ENCODE measurements at regions not wholly inside any gene's neighbourhood (a gene's known extent, or its start where the extent isn't known, plus 50 kb on each side); places are given as distances from the start of the nearest gene placed in this dataset.
A peak's percentile ranks its signal among the peaks of the same experiment; 100 is the strongest.

DNA sequence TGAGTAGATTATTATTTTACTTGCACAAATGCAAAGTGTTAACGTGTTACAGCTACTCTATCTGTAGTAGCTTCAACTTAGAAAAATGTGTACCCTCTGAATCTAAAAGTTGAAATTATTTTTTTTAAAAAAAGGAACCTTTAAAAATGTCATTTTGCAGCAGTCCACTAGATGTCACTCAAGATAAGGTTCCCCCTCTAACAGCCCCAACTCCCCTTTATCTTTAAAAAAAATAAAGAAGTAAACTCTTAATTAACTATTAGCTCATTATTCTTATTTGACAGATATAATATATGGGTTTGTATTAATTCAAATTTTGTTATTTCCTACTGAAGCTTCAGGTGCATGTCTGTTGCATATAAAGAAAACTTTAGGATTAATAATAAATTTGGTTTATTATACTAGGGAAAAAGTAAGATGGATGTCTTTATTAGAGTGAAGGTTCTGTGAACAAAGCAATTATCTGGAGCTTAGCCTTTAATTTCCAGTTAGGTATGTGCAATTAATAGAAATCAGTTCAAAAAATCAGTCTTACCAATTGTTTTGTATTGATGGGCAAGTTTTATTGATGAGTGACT lies 288.5 kb downstream of the VGLL3 start:
- H3K4me3 ChIP-seq (ENCODE audit: low read length): no peak overlapping the region
- peak; percentile 4 for DNase-seq (ENCODE audit: low read depth)
- TF ChIP-seq, protein P1, sequence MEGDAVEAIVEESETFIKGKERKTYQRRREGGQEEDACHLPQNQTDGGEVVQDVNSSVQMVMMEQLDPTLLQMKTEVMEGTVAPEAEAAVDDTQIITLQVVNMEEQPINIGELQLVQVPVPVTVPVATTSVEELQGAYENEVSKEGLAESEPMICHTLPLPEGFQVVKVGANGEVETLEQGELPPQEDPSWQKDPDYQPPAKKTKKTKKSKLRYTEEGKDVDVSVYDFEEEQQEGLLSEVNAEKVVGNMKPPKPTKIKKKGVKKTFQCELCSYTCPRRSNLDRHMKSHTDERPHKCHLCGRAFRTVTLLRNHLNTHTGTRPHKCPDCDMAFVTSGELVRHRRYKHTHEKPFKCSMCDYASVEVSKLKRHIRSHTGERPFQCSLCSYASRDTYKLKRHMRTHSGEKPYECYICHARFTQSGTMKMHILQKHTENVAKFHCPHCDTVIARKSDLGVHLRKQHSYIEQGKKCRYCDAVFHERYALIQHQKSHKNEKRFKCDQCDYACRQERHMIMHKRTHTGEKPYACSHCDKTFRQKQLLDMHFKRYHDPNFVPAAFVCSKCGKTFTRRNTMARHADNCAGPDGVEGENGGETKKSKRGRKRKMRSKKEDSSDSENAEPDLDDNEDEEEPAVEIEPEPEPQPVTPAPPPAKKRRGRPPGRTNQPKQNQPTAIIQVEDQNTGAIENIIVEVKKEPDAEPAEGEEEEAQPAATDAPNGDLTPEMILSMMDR (IDR thresholded peaks at IDR 0.05; ENCODE audit: insufficient read depth, low read depth, low read length, missing control alignments): peak; percentile 50

DNA sequence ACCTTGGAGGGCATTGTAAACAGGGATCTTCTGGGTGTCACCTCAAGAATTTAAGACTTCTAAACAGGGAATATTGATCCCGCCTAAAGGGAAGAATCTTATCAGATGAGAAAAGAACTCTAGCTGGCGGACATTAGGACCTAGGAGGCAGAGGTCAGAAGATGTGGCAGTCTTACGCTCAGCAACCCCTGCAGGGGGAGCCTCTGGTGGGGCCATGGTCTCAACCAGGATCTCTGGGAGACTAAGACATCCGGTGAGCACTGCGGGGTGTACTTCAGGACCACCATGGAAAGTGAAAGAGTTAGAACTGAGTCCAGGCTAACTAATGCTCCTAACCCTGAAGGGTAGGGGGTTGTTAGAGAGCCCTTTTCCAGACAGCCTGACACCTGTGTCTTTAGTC lies 295.2 kb downstream of the VGLL3 start:
- TF ChIP-seq, protein P1 (IDR thresholded peaks at IDR 0.05; ENCODE audit: insufficient read depth, low read depth, low read length, missing control alignments): no peak
- no peak for DNase-seq (ENCODE audit: low read depth)
- no peak overlapping the region for H3K4me3 ChIP-seq (ENCODE audit: low read length)

DNA sequence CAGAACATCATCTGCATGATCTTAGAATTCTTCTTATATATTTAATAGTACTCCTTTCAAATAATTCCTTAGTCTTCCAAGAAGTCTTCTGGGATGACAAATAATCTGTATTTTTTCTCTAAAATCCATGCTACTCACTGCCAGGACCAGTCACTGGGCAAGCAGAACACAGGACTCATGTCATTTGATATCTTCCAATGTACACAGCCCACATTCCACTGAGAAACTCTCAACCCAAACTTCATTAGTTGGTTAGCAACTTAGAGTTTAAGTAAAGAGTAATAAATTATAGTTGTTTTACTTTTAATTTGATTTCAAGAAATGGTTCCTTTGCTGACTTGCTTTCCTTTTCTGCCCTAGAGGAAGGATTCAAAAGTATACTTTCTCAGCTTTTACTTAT lies 317.0 kb downstream of the VGLL3 start:
- no peak overlapping the region for H3K4me3 ChIP-seq (ENCODE audit: low read length)
- TF ChIP-seq, protein P1 (IDR thresholded peaks at IDR 0.05; ENCODE audit: insufficient read depth, low read depth, low read length, missing control alignments): no peak
- DNase-seq (ENCODE audit: low read depth): no peak

DNA sequence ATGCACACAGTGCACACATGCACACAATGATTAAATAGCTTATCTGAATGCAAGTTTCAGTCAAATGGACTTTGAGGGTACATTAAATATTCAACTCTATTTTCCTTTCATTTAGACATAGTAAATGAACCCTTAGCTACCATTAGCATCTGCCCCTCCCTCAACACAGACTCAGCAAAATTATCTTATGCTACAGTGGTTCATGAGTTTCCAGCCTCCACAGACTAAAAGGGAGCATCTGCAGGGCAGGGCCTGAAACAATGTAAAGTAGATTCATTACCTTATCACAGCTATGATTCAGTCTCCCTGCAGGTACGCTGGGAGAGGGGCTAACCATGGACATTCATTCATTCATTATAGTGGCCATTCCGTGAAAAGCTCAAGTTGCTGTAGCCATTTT lies 329.1 kb downstream of the VGLL3 start:
- TF ChIP-seq, protein P1 (IDR thresholded peaks at IDR 0.05; ENCODE audit: insufficient read depth, low read depth, low read length, missing control alignments): no peak
- H3K4me3 ChIP-seq (ENCODE audit: low read length): no peak overlapping the region
- no peak for DNase-seq (ENCODE audit: low read depth)

DNA sequence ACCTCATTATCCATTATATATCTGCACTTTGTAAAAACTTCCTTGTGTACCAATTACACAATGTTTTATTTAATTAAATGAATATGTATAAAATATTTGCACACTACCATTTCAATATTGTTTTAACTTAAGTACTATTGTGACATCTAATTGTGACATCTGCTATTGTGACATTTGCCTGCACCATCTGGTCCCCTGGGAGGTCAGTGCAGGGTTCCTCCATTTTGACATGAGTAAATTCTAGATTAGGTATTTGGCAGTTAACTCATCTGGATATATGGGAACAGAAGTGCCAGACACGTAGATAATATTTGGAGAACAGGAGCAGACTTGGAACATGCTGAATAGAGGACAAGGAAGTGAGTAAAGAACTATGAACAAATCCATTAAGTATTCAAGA lies 332.1 kb downstream of the VGLL3 start:
- no peak for DNase-seq (ENCODE audit: low read depth)
- TF ChIP-seq, protein P1 (IDR thresholded peaks at IDR 0.05; ENCODE audit: insufficient read depth, low read depth, low read length, missing control alignments): no peak
- H3K4me3 ChIP-seq (ENCODE audit: low read length): no peak overlapping the region

DNA sequence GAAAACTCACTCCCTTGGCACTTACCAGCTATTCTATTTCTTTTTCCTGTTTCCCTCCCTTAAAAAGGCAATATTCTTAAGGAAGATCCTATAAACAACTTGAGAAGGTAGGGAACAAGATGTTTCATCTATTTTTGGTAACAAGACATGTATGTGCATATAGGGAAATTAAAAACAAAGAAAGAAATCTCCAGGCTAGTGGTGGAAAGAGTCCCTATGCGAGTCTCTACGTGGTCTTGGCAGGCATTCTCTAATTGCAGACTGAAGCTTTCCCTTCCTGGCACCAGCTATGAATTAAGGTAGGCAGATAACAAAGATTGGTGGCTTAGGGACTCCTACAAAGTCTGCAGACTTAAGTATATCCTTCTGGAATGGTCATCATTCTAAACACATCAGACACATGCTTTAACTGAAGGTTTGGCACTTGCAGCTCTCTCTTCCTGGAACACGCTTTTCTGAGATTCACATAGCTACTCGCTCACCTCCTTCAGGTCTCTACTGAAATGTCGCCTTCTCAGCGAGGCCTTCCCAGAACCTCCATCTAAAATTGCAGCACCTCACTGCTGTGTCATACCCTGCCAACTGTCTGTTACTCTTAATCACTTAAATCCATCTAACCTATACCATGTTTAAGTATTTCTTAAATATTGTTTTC lies 336.0 kb downstream of the VGLL3 start:
- TF ChIP-seq, protein P1 (IDR thresholded peaks at IDR 0.05; ENCODE audit: insufficient read depth, low read depth, low read length, missing control alignments): no peak
- no peak overlapping the region for H3K4me3 ChIP-seq (ENCODE audit: low read length)
- no peak for DNase-seq (ENCODE audit: low read depth)
